Occipital lobe (tissue), 1 donor: ENCODE measurements at regions not wholly inside any gene's neighbourhood (a gene's known extent, or its start where the extent isn't known, plus 50 kb on each side); places are given as distances from the start of the nearest gene placed in this dataset.

Experiments used
- DNase-seq: peaks from one replicate; lab custom pipeline; 2025; lab: John Stamatoyannopoulos, UW

- DNase-seq, result no peak
These were observed 206.3 kb downstream of the TSN start for GRCh38 chr2:121961761-121962160.

GRCh38 chr2:121965661-121966060 is 210.2 kb downstream of the TSN start:
- DNase-seq, result no peak

- DNase-seq, result no peak
These were observed 211.2 kb downstream of the TSN start for GRCh38 chr2:121966663-121967062.

- no peak for DNase-seq
These were observed 213.7 kb downstream of the TSN start for GRCh38 chr2:121969166-121969565.

GRCh38 chr2:121969766-121970639 is 214.6 kb downstream of the TSN start:
- no peak for DNase-seq

- no peak for DNase-seq
These were observed 216.8 kb downstream of the TSN start for GRCh38 chr2:121972203-121972602.

GRCh38 chr2:121974897-121975661 is 219.6 kb downstream of the TSN start:
- DNase-seq, result no peak

GRCh38 chr2:121976926-121977325 is 221.5 kb downstream of the TSN start:
- DNase-seq, result no peak

GRCh38 chr2:121977326-121977725 is 221.9 kb downstream of the TSN start:
- DNase-seq, result no peak

GRCh38 chr2:121992700-121993099 is 237.2 kb downstream of the TSN start:
- DNase-seq, result no peak

GRCh38 chr2:121993682-121994081 is 238.2 kb downstream of the TSN start:
- no peak for DNase-seq

GRCh38 chr2:121994238-121995206 is 239.1 kb downstream of the TSN start:
- DNase-seq, result no peak

GRCh38 chr2:121998751-121999150 is 243.3 kb downstream of the TSN start:
- DNase-seq, result no peak

GRCh38 chr2:121999264-121999663 is 243.8 kb downstream of the TSN start:
- DNase-seq, result no peak

GRCh38 chr2:122000556-122001340 is 245.3 kb downstream of the TSN start:
- no peak for DNase-seq

- no peak for DNase-seq
These were observed 246.0 kb downstream of the TSN start for GRCh38 chr2:122001441-122001874.

- no peak for DNase-seq
These were observed 247.9 kb downstream of the TSN start for GRCh38 chr2:122003196-122003940.

- DNase-seq, result no peak
These were observed 251.7 kb downstream of the TSN start for GRCh38 chr2:122007126-122007525.

GRCh38 chr2:122007577-122007976 is 252.1 kb downstream of the TSN start:
- no peak for DNase-seq

- DNase-seq, result no peak
These were observed 254.1 kb downstream of the TSN start for GRCh38 chr2:122009561-122009960.
